DOHH2 (cell line): ENCODE measurements at regions not wholly inside any gene's neighbourhood (a gene's known extent, or its start where the extent isn't known, plus 50 kb on each side); places are given as distances from the start of the nearest gene placed in this dataset.

Experiments used
- H3F3A ChIP-seq: fragments of 200-600 bp; sonication (generic), shearing (Covaris generic); 2 replicates; pipeline ENCODE4 v1.6.0; 2016; ENCODE audit warnings: antibody characterized with exemption, mild to moderate bottlenecking; ENCODE audit not compliant: control insufficient read depth, insufficient read depth
- H3K27ac ChIP-seq: fragments of 200-600 bp; sonication (generic); 2 replicates; pipeline ENCODE4 v1.5.1; 2014; ENCODE audit warnings: low read depth, mild to moderate bottlenecking, low read length, moderate library complexity
- H3K27me3 ChIP-seq: fragments of 200-600 bp; sonication (generic); 2 replicates; pipeline ENCODE4 v1.6.1; 2014; ENCODE audit warnings: mild to moderate bottlenecking, low read length, mixed read lengths; ENCODE audit not compliant: control insufficient read depth
- H3K36me3 ChIP-seq: fragments of 200-600 bp; sonication (generic); 2 replicates; pipeline ENCODE4 v1.6.1; 2014; ENCODE audit warnings: mild to moderate bottlenecking, low read length, moderate library complexity, mixed read lengths; ENCODE audit not compliant: control insufficient read depth
- H3K4me1 ChIP-seq: fragments of 200-600 bp; sonication (generic); 2 replicates; pipeline ENCODE4 v1.6.1; 2014; ENCODE audit warnings: mild to moderate bottlenecking, low read length, mixed read lengths; ENCODE audit not compliant: control insufficient read depth
- H3K4me2 ChIP-seq: fragments of 200-600 bp; sonication (generic); 2 replicates; pipeline ENCODE4 v1.6.0; 2014; ENCODE audit warnings: mild to moderate bottlenecking, low read length, moderate library complexity
- H3K4me3 ChIP-seq: fragments of 200-600 bp; sonication (generic); 2 replicates; pipeline ENCODE4 v1.5.1; 2014; ENCODE audit warnings: mild to moderate bottlenecking, low read length, mixed read lengths
- H3K79me2 ChIP-seq: fragments of 200-600 bp; sonication (generic); 2 replicates; pipeline ENCODE4 v1.6.1; 2014; ENCODE audit warnings: mild to moderate bottlenecking, low read length, mixed read lengths; ENCODE audit not compliant: control insufficient read depth
- H3K9me2 ChIP-seq: fragments of 200-600 bp; sonication (generic); replicated peaks from 2 replicates; pipeline ENCODE4 v1.6.1; 2014; ENCODE audit warnings: mild to moderate bottlenecking, low read length, mixed read lengths; ENCODE audit not compliant: control insufficient read depth
- H3K9me3 ChIP-seq: fragments of 200-600 bp; sonication (generic); 2 replicates; pipeline ENCODE4 v1.6.1; 2014; ENCODE audit warnings: antibody characterized with exemption, low read length, mixed read lengths; ENCODE audit not compliant: control insufficient read depth, insufficient read depth
- H4K20me1 ChIP-seq: fragments of 200-600 bp; sonication (generic); 2 replicates; pipeline ENCODE4 v1.6.0; 2014; ENCODE audit warnings: low read depth, mild to moderate bottlenecking, antibody characterized with exemption, low read length, moderate library complexity; ENCODE audit not compliant: control insufficient read depth, insufficient read depth
- CTCF ChIP-seq: fragments of 200-600 bp; sonication (generic); IDR thresholded peaks from one replicate; pipeline ENCODE4 v1.5.1; 2014; ENCODE audit warnings: antibody characterized with exemption, mild to moderate bottlenecking, low read depth, low read length; ENCODE audit not compliant: poor library complexity, severe bottlenecking
- EZH2phosphoT487 ChIP-seq: fragments of 200-600 bp; sonication (generic); IDR thresholded peaks from 2 replicates; pipeline ENCODE4 v1.6.1; 2017; ENCODE audit warnings: borderline replicate concordance, mild to moderate bottlenecking, antibody characterized with exemption, low read length, moderate library complexity, mixed read lengths

DNA sequence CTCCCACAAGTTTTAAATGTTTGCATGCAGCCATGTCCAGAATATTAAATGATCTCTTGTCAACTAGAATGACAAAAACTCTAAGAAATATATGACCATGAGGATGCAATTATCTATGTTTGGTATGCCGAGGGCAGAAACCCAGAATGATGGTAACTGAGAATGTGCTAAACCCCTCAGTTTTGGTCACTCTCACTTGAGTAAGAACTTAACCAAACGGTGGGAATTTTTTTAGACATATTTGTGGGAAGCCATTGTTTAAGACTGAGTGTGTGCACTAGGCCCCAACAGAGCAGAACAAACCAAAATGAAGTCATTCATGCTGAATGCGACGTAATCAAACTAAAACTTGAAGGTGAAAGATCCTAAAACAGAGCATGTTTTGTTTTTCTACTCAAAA is 1927.9 kb upstream of the SEL1L start:
- H3K4me2 ChIP-seq = no peak overlapping the region
- H3K9me2 ChIP-seq = no peaks in the 10 kb centered on the region
- H3K27ac ChIP-seq = no peak overlapping the region
- H3K79me2 ChIP-seq = no peaks in the 10 kb centered on the region
- H3F3A ChIP-seq = no peaks in the 10 kb centered on the region
- H4K20me1 ChIP-seq = no peaks in the 10 kb centered on the region
- no peaks in the 10 kb centered on the region for H3K27me3 ChIP-seq
- H3K9me3 ChIP-seq = peaks cover 11% of the 10 kb centered on the region; the same call in 1 of the 2 replicates
- no peaks in the 10 kb centered on the region for H3K4me1 ChIP-seq
- H3K36me3 ChIP-seq = no peaks in the 10 kb centered on the region
- TF ChIP-seq EZH2phosphoT487 = no peak
- TF ChIP-seq CTCF = no peak
- H3K4me3 ChIP-seq = no peak overlapping the region

GRCh38 chr14:83462759-83463158 is 1929.1 kb upstream of the SEL1L start:
- Histone ChIP-seq H4K20me1 (no peaks in the 10 kb centered on the region), H3K4me1 (no peaks in the 10 kb centered on the region), H3K9me2 (no peaks in the 10 kb centered on the region), H3K36me3 (no peaks in the 10 kb centered on the region), H3K4me2 (no peak overlapping the region), H3K4me3 (no peak overlapping the region), H3K27me3 (no peaks in the 10 kb centered on the region), H3K79me2 (no peaks in the 10 kb centered on the region), H3F3A (no peaks in the 10 kb centered on the region), H3K27ac (no peak overlapping the region), H3K9me3 (peaks cover 11% of the 10 kb centered on the region; the same call in 1 of the 2 replicates)
- TF ChIP-seq CTCF (no peak), EZH2phosphoT487 (no peak)

DNA sequence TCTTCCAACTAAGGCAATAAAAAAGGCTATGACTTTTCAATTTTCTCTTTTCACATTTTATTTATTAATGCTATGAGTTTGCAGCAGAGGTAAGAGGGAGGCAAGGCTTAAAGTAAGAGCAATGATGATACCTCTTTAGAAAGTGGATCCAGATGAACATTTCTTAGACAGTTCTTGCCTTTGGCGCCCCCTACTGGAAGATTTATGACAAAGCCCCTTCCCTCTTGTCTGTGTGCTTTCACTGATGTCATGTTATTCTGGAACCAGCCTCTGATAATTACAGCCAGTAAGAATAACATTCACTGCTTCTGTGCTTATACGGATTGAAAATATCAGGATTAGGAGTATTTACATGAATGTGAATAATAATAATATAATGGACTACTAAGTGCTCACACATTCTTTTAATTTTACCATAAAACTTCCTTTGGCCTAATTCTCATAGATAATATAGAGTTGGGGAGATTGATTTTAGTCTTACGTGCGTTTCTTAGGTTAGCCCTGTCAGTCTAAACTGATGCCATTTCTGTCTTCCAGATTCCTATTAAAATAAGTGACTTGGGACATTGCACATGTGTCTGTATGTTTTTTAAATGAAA is 1929.9 kb upstream of the SEL1L start:
- no peaks in the 10 kb centered on the region for H3K27me3 ChIP-seq
- H3F3A ChIP-seq = no peaks in the 10 kb centered on the region
- H3K4me2 ChIP-seq = no peak overlapping the region
- H3K9me2 ChIP-seq = no peaks in the 10 kb centered on the region
- H3K27ac ChIP-seq = no peak overlapping the region
- peaks cover 6% of the 10 kb centered on the region; the same call in 1 of the 2 replicates for H3K9me3 ChIP-seq
- no peaks in the 10 kb centered on the region for H3K36me3 ChIP-seq
- H3K4me3 ChIP-seq = no peak overlapping the region
- no peaks in the 10 kb centered on the region for H4K20me1 ChIP-seq
- TF ChIP-seq EZH2phosphoT487 (no peak), CTCF (peak; percentile 73)
- H3K79me2 ChIP-seq = no peaks in the 10 kb centered on the region
- no peaks in the 10 kb centered on the region for H3K4me1 ChIP-seq
